Adrenal gland (tissue), 9 donors: ENCODE measurements at regions not wholly inside any gene's neighbourhood (a gene's known extent, or its start where the extent isn't known, plus 50 kb on each side); places are given as distances from the start of the nearest gene placed in this dataset.
A peak's percentile ranks its signal among the peaks of the same experiment; 100 is the strongest.

Experiments
- DNase-seq, 7 donors: peaks; one replicate each; pipeline ENCODE4 v3.0.0-alpha.2; 2019 to 2020
- H3K27ac ChIP-seq, 5 donors: fragments of 200-600 bp; sonication (generic) in 4 of 5; 1 replicate in 3 of 5; 2 replicates in 2 of 5; pipeline versions ENCODE4 v1.5.1 to v1.8.0; 2016 to 2020; ENCODE audit warnings: mild to moderate bottlenecking in 1 of 5
- H3K27me3 ChIP-seq: fragments of 200-600 bp; 2 replicates; pipeline ENCODE4 v1.8.0; 2021
- H3K36me3 ChIP-seq, 2 donors: fragments of 200-600 bp; replicated peaks in 1 of 2; 1 replicate in 1 of 2; 2 replicates in 1 of 2; pipeline versions ENCODE4 v1.5.1 to v1.8.0; 2018 to 2022
- H3K4me1 ChIP-seq, 2 donors: fragments of 200-600 bp; replicated peaks in 1 of 2; 1 replicate in 1 of 2; 2 replicates in 1 of 2; pipeline versions ENCODE4 v1.5.1 to v1.8.0; 2018 to 2021
- H3K4me3 ChIP-seq, 4 donors: fragments of 200-600 bp; sonication (generic) in 3 of 4; one replicate each; pipeline ENCODE4 v1.5.1; 2016 to 2018
- H3K9me3 ChIP-seq, 3 donors: fragments of 200-600 bp; sonication (generic) in 1 of 3; replicated peaks in 1 of 3; 1 replicate in 2 of 3; 2 replicates in 1 of 3; pipeline versions ENCODE4 v1.5.1 to v1.8.0; 2016 to 2021
- CTCF ChIP-seq, 6 experiments: fragments of 450-650 bp in 4 of 6; fragments of 200-600 bp in 2 of 6; sonication (generic) in 1 of 6; IDR thresholded peaks; 1 replicate in 5 of 6; 2 replicates in 1 of 6; pipeline versions ENCODE4 v1.5.1 to v1.8.0; 2016 to 2021; ENCODE audit warnings: antibody characterized with exemption in 6 of 6, mild to moderate bottlenecking in 2 of 6, moderate library complexity in 1 of 6
- POLR2A ChIP-seq, 2 donors: fragments of 450-650 bp; IDR thresholded peaks; one replicate each; pipeline ENCODE4 v1.6.1; 2017; ENCODE audit warnings: antibody characterized with exemption in 2 of 2, mild to moderate bottlenecking in 2 of 2, moderate library complexity in 1 of 2
- WGBS, 4 donors: extraction: QIAGEN DNeasy Blood & Tissue Kit in 2 of 4; methylation state at CpG; one replicate each; pipeline versions ENCODE4 v1.1.5 to v1.1.7; 2013 to 2017; 5-methylcytosine and 5-hydroxymethylcytosine counted together
- intact Hi-C, 2 donors: fragments of 100-400 bp; cut with DNase I; formaldehyde crosslinking; loops; one replicate each; pipeline versions ENCODE4 v1.14.1 to v1.15.0; 2022 to 2023
- donor health status: healthy with polysubstance abuse.
- donor health status: Bipolar disorder and iron deficiency.
- donor health status: DM: yes; HTN: yes; CAD: no.
- donor health status: DM: no; HTN: no; CAD: no.
- donor health status: DM: no; HTN: no; CAD: no.

GRCh38 chr1:50289495-50289894 lies 133.7 kb downstream of the DMRTA2 start:
- H3K4me1 ChIP-seq, result no peaks in the 10 kb centered on the region
- no peaks in the 10 kb centered on the region for H3K9me3 ChIP-seq
- no peaks in the 10 kb centered on the region for H3K27me3 ChIP-seq
- intact Hi-C loops, result no loop called here
- TF ChIP-seq CTCF (IDR thresholded peaks at IDR 0.05) (no peak), POLR2A (IDR thresholded peaks at IDR 0.05) (no peak)
- H3K4me3 ChIP-seq, result no peak overlapping the region
- 71 to 80% (median 77%) methylated on average over 3 of the region's 3 CpGs for WGBS, 4 donors
- no peak for DNase-seq
- H3K36me3 ChIP-seq, result no peaks in the 10 kb centered on the region
- no peak overlapping the region for H3K27ac ChIP-seq

- Histone ChIP-seq H3K36me3 (no peaks in the 10 kb centered on the region), H3K4me1 (no peaks in the 10 kb centered on the region), H3K27me3 (no peaks in the 10 kb centered on the region), H3K9me3 (no peaks in the 10 kb centered on the region), H3K4me3 (no peak overlapping the region), H3K27ac (no peak overlapping the region)
- intact Hi-C loops, result no loop called here
- TF ChIP-seq POLR2A (IDR thresholded peaks at IDR 0.05) (no peak), CTCF (IDR thresholded peaks at IDR 0.05) (no peak)
- no peak for DNase-seq
- 64 to 80% (median 69%) methylated on average over 4 of the region's 4 CpGs for WGBS, 4 donors
Observed at GRCh38 chr1:50285994-50286393, 137.2 kb downstream of the DMRTA2 start.

- Histone ChIP-seq H3K36me3 (no peaks in the 10 kb centered on the region), H3K4me1 (no peaks in the 10 kb centered on the region), H3K9me3 (no peaks in the 10 kb centered on the region), H3K27ac (no peak overlapping the region), H3K27me3 (no peaks in the 10 kb centered on the region), H3K4me3 (no peak overlapping the region)
- no peak for TF ChIP-seq POLR2A (IDR thresholded peaks at IDR 0.05)
- TF ChIP-seq CTCF (IDR thresholded peaks at IDR 0.05), result no peak
- peak in 2 of 7 donors; percentile 2 to 22 for DNase-seq
- 15 to 23% (median 17%) methylated on average over 7 of the region's 7 CpGs for WGBS, 4 donors
- intact Hi-C loops, result no loop called here
Observed at GRCh38 chr1:50279622-50280330, 143.5 kb downstream of the DMRTA2 start.

- no peaks in the 10 kb centered on the region for H3K4me1 ChIP-seq
- 23 to 42% (median 33%) methylated on average over 3 of the region's 3 CpGs for whole genome bisulfite sequencing, 4 donors
- H3K27ac ChIP-seq, result no peak overlapping the region
- H3K36me3 ChIP-seq, result no peaks in the 10 kb centered on the region
- H3K4me3 ChIP-seq, result no peak overlapping the region
- intact Hi-C loops, result no loop called here
- H3K9me3 ChIP-seq, result no peaks in the 10 kb centered on the region
- TF ChIP-seq CTCF (IDR thresholded peaks at IDR 0.05), result no peak
- no peak for TF ChIP-seq POLR2A (IDR thresholded peaks at IDR 0.05)
- no peak for DNase-seq
- H3K27me3 ChIP-seq, result no peaks in the 10 kb centered on the region
Observed at GRCh38 chr1:50278961-50279360, 144.3 kb downstream of the DMRTA2 start.
